HepG2 (cell line): ENCODE measurements at regions not wholly inside any gene's neighbourhood (a gene's known extent, or its start where the extent isn't known, plus 50 kb on each side); places are given as distances from the start of the nearest gene placed in this dataset.

Experiments
- ATAC-seq: fragments of 200-7000 bp; cut with Tn5 transposase; 3 replicates; pipeline ENCODE4 v1.9.1; 2020; ENCODE audit warnings: mild to moderate bottlenecking, moderate library complexity
- BruUV-seq: library from RNA; stranded (reverse); fragments of 400-500 nt; replicated peaks from 2 replicates; lab custom pipeline; 2021; lab: Mats Ljungman, UMichigan
- CTCF ChIA-PET: fragments of 300-600 bp; formaldehyde crosslinking; extraction: SDS; loops from one replicate; lab custom pipeline; 2021; ENCODE audit warnings: low total read pairs, inconsistent platforms, low intra/inter-chr PET ratio; lab: Yijun Ruan, JAX
- POLR2A ChIA-PET: fragments of 350-600 bp; sonication (Branson Sonifier 250); formaldehyde crosslinking; loops from one replicate; lab custom pipeline; 2020; ENCODE audit warnings: antibody characterized with exemption, inconsistent platforms; lab: Yijun Ruan, JAX
- DNase-seq: peaks from one replicate; pipeline ENCODE4 v3.0.0-alpha.2; 2015; ENCODE audit warnings: low spot score
- FAIRE-seq: peaks from 3 replicates; lab custom pipeline; 2011; peaks lifted over from hg19 to GRCh38; lab: Jason Lieb, UNC
- H2AFZ ChIP-seq: one replicate; pipeline ENCODE4 v1.6.1; 2011; ENCODE audit warnings: low read length, inconsistent platforms
- H3K27ac ChIP-seq: fragments of 300-600 bp; 3 replicates; pipeline ENCODE4 v1.8.0; 2011; ENCODE audit warnings: mixed run types, mild to moderate bottlenecking, mixed read lengths, low read length, inconsistent platforms; ENCODE audit not compliant: insufficient read depth; ENCODE audit errors: extremely low read length
- H3K27me3 ChIP-seq, 2 experiments: fragments of 200-600 bp in 1 of 2; 2 replicates in 1 of 2; 3 replicates in 1 of 2; pipeline versions ENCODE4 v1.6.0 to v1.8.0; 2011; ENCODE audit warnings: low read length in 2 of 2, mild to moderate bottlenecking in 2 of 2, moderate library complexity in 2 of 2, inconsistent platforms in 1 of 2; ENCODE audit not compliant: insufficient read depth in 2 of 2, control insufficient read depth in 1 of 2
- H3K36me3 ChIP-seq, 2 experiments: fragments of 200-600 bp in 1 of 2; replicated peaks in 1 of 2; 2 replicates in 1 of 2; 3 replicates in 1 of 2; pipeline versions ENCODE4 v1.5.1 to v1.8.0; 2011; ENCODE audit warnings: low read length in 2 of 2, inconsistent platforms in 1 of 2; ENCODE audit not compliant: insufficient read depth in 2 of 2, control insufficient read depth in 1 of 2
- H3K4me1 ChIP-seq: 2 replicates; pipeline ENCODE4 v1.5.1; 2012; ENCODE audit warnings: low read length, inconsistent platforms; ENCODE audit not compliant: insufficient read depth
- H3K4me2 ChIP-seq: 2 replicates; pipeline ENCODE4 v1.6.0; 2011; ENCODE audit warnings: low read depth, low read length, inconsistent platforms
- H3K4me3 ChIP-seq, 3 experiments: fragments of 200-600 bp in 1 of 3; sonication (generic), shearing (Covaris generic) in 1 of 3; replicated peaks in 1 of 3; 2 replicates each; pipeline ENCODE4 v1.5.1; 2011 to 2016; ENCODE audit warnings: low read length in 3 of 3, inconsistent platforms in 2 of 3, low read depth in 2 of 3, mild to moderate bottlenecking in 2 of 3, control low read depth in 1 of 3, mixed read lengths in 1 of 3; ENCODE audit not compliant: insufficient read depth in 1 of 3
- H3K79me2 ChIP-seq: one replicate; pipeline ENCODE4 v1.6.1; 2011; ENCODE audit warnings: low read length, inconsistent platforms; ENCODE audit not compliant: insufficient read depth
- H3K9ac ChIP-seq: 2 replicates; pipeline ENCODE4 v1.6.0; 2011; ENCODE audit warnings: mild to moderate bottlenecking, low read depth, low read length, inconsistent platforms; ENCODE audit not compliant: insufficient read depth
- H3K9me3 ChIP-seq: 2 replicates; pipeline ENCODE4 v1.5.1; 2012; ENCODE audit warnings: mild to moderate bottlenecking, low read length
- H4K20me1 ChIP-seq: 2 replicates; pipeline ENCODE4 v1.6.0; 2011; ENCODE audit warnings: inconsistent platforms, mild to moderate bottlenecking, low read length, moderate library complexity; ENCODE audit not compliant: insufficient read depth
- EP300 ChIP-seq, 3 experiments: sonication (generic) in 1 of 3; formaldehyde crosslinking in 1 of 3; IDR thresholded peaks; 2 replicates each; pipeline versions ENCODE4 v1.5.1 to v1.6.1; 2011 to 2020; ENCODE audit warnings: low read depth in 2 of 3, low read length in 2 of 3, borderline replicate concordance in 1 of 3, improper control_type of control experiment in 1 of 3, mild to moderate bottlenecking in 1 of 3, missing genetic modification reagents in 1 of 3, moderate library complexity in 1 of 3
- LRRFIP1 ChIP-seq: sonication (generic); formaldehyde crosslinking; conservative IDR thresholded peaks from 2 replicates; pipeline ENCODE4 v1.4.0; 2020; ENCODE audit warnings: missing genetic modification reagents
- NCOR1 ChIP-seq: fragments of 200-600 bp; sonication (generic); IDR thresholded peaks from 2 replicates; pipeline ENCODE4 v1.7.0; 2017; ENCODE audit warnings: antibody characterized with exemption, low read length, borderline replicate concordance
- ZNF225 ChIP-seq: sonication (generic); formaldehyde crosslinking; IDR thresholded peaks from 2 replicates; pipeline ENCODE4 v1.4.0; 2020; ENCODE audit warnings: mild to moderate bottlenecking, missing genetic modification reagents
- ZNF761 ChIP-seq: sonication (generic); formaldehyde crosslinking; conservative IDR thresholded peaks from 2 replicates; pipeline ENCODE4 v1.4.0; 2020; ENCODE audit warnings: mild to moderate bottlenecking, missing genetic modification reagents
- WGBS: methylation state at CpG from one replicate; pipeline ENCODE4 v1.1.6; 2017; ENCODE audit warnings: low lambda C conversion rate; 5-methylcytosine and 5-hydroxymethylcytosine counted together
- in situ Hi-C: cut with HindIII; loops from 2 replicates; pipeline ENCODE4 v1.10.0; 2017; ENCODE audit warnings: low pct_unique_long_range_greater_than_20kb; ENCODE audit not compliant: extremely low pct_ligation_motif_present
- intact Hi-C: fragments of 100-400 bp; cut with micrococcal nuclease; formaldehyde crosslinking; loops from one replicate; pipeline ENCODE4 v1.10.0; 2022; ENCODE audit not compliant: unreplicated experiment
- TF ChIP-seq, protein P1 (sequence below): sonication (generic); formaldehyde crosslinking; IDR thresholded peaks from 2 replicates; pipeline ENCODE4 v1.4.0; 2020; ENCODE audit warnings: missing genetic modification reagents

GRCh38 chr17:51510940-51511339, 250.6 kb downstream of the UTP18 start:
- Histone ChIP-seq H3K4me3 (no peak overlapping the region), H3K4me1 (no peaks in the 10 kb centered on the region), H3K79me2 (no peaks in the 10 kb centered on the region), H3K9me3 (no peaks in the 10 kb centered on the region), H3K27ac (no peak overlapping the region), H4K20me1 (no peaks in the 10 kb centered on the region), H3K4me2 (no peak overlapping the region), H2AFZ (no peak overlapping the region), H3K36me3 (no peaks in the 10 kb centered on the region), H3K9ac (no peak overlapping the region), H3K27me3 (no peaks in the 10 kb centered on the region)
- in situ Hi-C loops: no loop called here
- CTCF ChIA-PET: no interaction called here
- ATAC-seq: no peak
- DNase-seq: no peak
- POLR2A ChIA-PET: no interaction called here
- FAIRE-seq: no peak
- WGBS: 31% methylated on average over 3 of the region's 3 CpGs
- no peak for TF ChIP-seq ZNF225 (CRISPR knock-in tag)
- TF ChIP-seq EP300 (IDR thresholded peaks at IDR 0.05; ENCODE audit: low read depth in 2 of 2, low read length in 2 of 2): no peak
- TF ChIP-seq EP300 (CRISPR knock-in tag; IDR thresholded peaks at IDR 0.05; ENCODE audit: borderline replicate concordance): no peak
- TF ChIP-seq, protein P1, sequence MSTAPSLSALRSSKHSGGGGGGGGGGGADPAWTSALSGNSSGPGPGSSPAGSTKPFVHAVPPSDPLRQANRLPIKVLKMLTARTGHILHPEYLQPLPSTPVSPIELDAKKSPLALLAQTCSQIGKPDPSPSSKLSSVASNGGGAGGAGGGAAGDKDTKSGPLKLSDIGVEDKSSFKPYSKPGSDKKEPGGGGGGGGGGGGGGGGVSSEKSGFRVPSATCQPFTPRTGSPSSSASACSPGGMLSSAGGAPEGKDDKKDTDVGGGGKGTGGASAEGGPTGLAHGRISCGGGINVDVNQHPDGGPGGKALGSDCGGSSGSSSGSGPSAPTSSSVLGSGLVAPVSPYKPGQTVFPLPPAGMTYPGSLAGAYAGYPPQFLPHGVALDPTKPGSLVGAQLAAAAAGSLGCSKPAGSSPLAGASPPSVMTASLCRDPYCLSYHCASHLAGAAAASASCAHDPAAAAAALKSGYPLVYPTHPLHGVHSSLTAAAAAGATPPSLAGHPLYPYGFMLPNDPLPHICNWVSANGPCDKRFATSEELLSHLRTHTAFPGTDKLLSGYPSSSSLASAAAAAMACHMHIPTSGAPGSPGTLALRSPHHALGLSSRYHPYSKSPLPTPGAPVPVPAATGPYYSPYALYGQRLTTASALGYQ (CRISPR knock-in tag): no peak
- TF ChIP-seq NCOR1: no peak
- TF ChIP-seq ZNF761 (CRISPR knock-in tag): no peak
- no peak for TF ChIP-seq LRRFIP1 (CRISPR knock-in tag)
- no TSS peak for BruUV-seq
- intact Hi-C loops: no loop called here
